ENCODE measurements at regions not wholly inside any gene's neighbourhood (a gene's known extent, or its start where the extent isn't known, plus 50 kb on each side); places are given as distances from the start of the nearest gene placed in this dataset.

- TF ChIP-seq FOXA1 (IDR thresholded peaks at IDR 0.05) (no peak), ELF4 (IDR thresholded peaks at IDR 0.05) (no peak), NFRKB (IDR thresholded peaks at IDR 0.05) (no peak), SUZ12 (IDR thresholded peaks at IDR 0.05) (no peak), ZNF384 (IDR thresholded peaks at IDR 0.05) (no peak), SP1 (IDR thresholded peaks at IDR 0.05) (no peak), FOXM1 (IDR thresholded peaks at IDR 0.05; ENCODE audit: borderline replicate concordance) (no peak), BHLHE40 (IDR thresholded peaks at IDR 0.05; ENCODE audit: borderline replicate concordance) (no peak), FOXK2 (IDR thresholded peaks at IDR 0.05) (no peak), PKNOX1 (IDR thresholded peaks at IDR 0.05) (no peak), TARDBP (IDR thresholded peaks at IDR 0.05) (no peak), ARNT (IDR thresholded peaks at IDR 0.05) (no peak), HDGF (IDR thresholded peaks at IDR 0.05; ENCODE audit: borderline replicate concordance) (no peak), LEF1 (IDR thresholded peaks at IDR 0.05; ENCODE audit: borderline replicate concordance) (no peak)
Measured at GRCh38 chr11:134944986-134945385, 532.9 kb upstream of the B3GAT1 start.
